HEK293T (cell line): ENCODE measurements at regions not wholly inside any gene's neighbourhood (a gene's known extent, or its start where the extent isn't known, plus 50 kb on each side); places are given as distances from the start of the nearest gene placed in this dataset.

Source experiments
- FOXA1 ChIP-seq: fragments of 450-650 bp; IDR thresholded peaks from 2 replicates; pipeline ENCODE4 v1.6.1; 2016; ENCODE audit warnings: mild to moderate bottlenecking
- FOXK2 ChIP-seq: fragments of 450-650 bp; IDR thresholded peaks from 2 replicates; pipeline ENCODE4 v1.6.1; 2016; ENCODE audit warnings: mild to moderate bottlenecking
- HDGF ChIP-seq: fragments of 450-650 bp; IDR thresholded peaks from 2 replicates; pipeline ENCODE4 v1.6.1; 2017; ENCODE audit warnings: antibody characterized with exemption, borderline replicate concordance
- SUZ12 ChIP-seq: fragments of 450-650 bp; IDR thresholded peaks from 2 replicates; pipeline ENCODE4 v1.6.1; 2016; ENCODE audit warnings: mild to moderate bottlenecking
- ZNF384 ChIP-seq: fragments of 450-650 bp; IDR thresholded peaks from 2 replicates; pipeline ENCODE4 v1.6.1; 2016

- TF ChIP-seq FOXA1 (no peak), HDGF (no peak), FOXK2 (no peak), SUZ12 (no peak), ZNF384 (no peak)
Measured at GRCh38 chr10:110355141-110355831, 50.6 kb upstream of the SMNDC1 start.
